Esophagus (tissue), 2 donors: ENCODE measurements at regions not wholly inside any gene's neighbourhood (a gene's known extent, or its start where the extent isn't known, plus 50 kb on each side); places are given as distances from the start of the nearest gene placed in this dataset.

Experiments used
- H3K27ac ChIP-seq, 2 donors: one replicate each; pipeline ENCODE4 v1.5.1; 2013; ENCODE audit warnings: low read depth in 2 of 2, mild to moderate bottlenecking in 2 of 2, inconsistent platforms in 1 of 2, low read length in 1 of 2, moderate library complexity in 1 of 2
- H3K27me3 ChIP-seq, 2 donors: one replicate each; pipeline ENCODE4 v1.6.1; 2013; ENCODE audit warnings: low read length in 2 of 2, control low read depth in 1 of 2, mild to moderate bottlenecking in 1 of 2; ENCODE audit not compliant: insufficient read depth in 2 of 2, control insufficient read depth in 1 of 2
- H3K36me3 ChIP-seq, 2 donors: one replicate each; pipeline ENCODE4 v1.6.1; 2013; ENCODE audit warnings: low read length in 1 of 2; ENCODE audit not compliant: control insufficient read depth in 2 of 2, insufficient read depth in 2 of 2
- H3K4me1 ChIP-seq, 2 donors: one replicate each; pipeline ENCODE4 v1.6.1; 2013; ENCODE audit warnings: low read length in 1 of 2; ENCODE audit not compliant: control insufficient read depth in 2 of 2, insufficient read depth in 2 of 2
- H3K4me3 ChIP-seq, 2 donors: one replicate each; pipeline ENCODE4 v1.5.1; 2013; ENCODE audit warnings: low read length in 2 of 2, mild to moderate bottlenecking in 2 of 2, low read depth in 1 of 2, moderate library complexity in 1 of 2
- H3K9me3 ChIP-seq, 2 donors: one replicate each; pipeline ENCODE4 v1.6.1; 2013; ENCODE audit warnings: mild to moderate bottlenecking in 2 of 2, low read depth in 1 of 2, low read length in 1 of 2, moderate library complexity in 1 of 2; ENCODE audit not compliant: control insufficient read depth in 2 of 2, insufficient read depth in 1 of 2
- WGBS, 2 donors: extraction: QIAGEN DNeasy Blood & Tissue Kit; methylation state at CpG; one replicate each; pipeline ENCODE4 v1.1.7; 2013; 5-methylcytosine and 5-hydroxymethylcytosine counted together
- donor health status: healthy with polysubstance abuse.
- donor health status: Bipolar disorder and iron deficiency.

GRCh38 chr11:71184421-71185210, 67.8 kb downstream of the SHANK2 start:
- Histone ChIP-seq H3K36me3 (no peaks in the 10 kb centered on the region), H3K9me3 (peaks cover 0 to 2% of the 10 kb centered on the region in 2 donors), H3K4me1 (no peaks in the 10 kb centered on the region), H3K27ac (no peak overlapping the region), H3K4me3 (no peak overlapping the region), H3K27me3 (peaks cover 0 to 3% of the 10 kb centered on the region in 2 donors)
- WGBS, 2 donors, result 92% methylated on average over 12 of the region's 12 CpGs

DNA sequence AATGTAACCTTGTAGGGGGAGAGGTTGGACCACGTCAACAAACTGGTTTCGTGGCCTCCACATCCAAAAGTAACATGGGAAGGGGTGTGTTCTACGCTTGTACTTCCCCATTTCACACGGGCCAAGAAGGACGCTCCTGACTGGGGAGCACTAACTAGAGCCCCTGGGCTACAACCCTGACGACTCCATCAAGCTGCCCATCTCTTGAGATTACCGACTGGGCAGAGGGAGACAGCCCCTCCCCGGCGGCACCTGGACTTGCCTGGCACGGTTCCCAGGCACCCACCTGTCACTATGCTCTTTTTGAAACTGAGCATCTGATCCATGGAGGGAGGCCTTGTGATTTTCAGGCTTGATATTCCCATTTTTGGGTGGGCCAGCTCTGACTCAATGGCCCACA, 68.5 kb downstream of the SHANK2 start:
- 79 to 84% methylated on average over 10 of the region's 10 CpGs for WGBS, 2 donors
- Histone ChIP-seq H3K36me3 (no peaks in the 10 kb centered on the region), H3K4me3 (no peak overlapping the region), H3K4me1 (no peaks in the 10 kb centered on the region), H3K9me3 (peaks cover 0 to 2% of the 10 kb centered on the region in 2 donors), H3K27me3 (peaks cover 0 to 3% of the 10 kb centered on the region in 2 donors), H3K27ac (no peak overlapping the region)

DNA sequence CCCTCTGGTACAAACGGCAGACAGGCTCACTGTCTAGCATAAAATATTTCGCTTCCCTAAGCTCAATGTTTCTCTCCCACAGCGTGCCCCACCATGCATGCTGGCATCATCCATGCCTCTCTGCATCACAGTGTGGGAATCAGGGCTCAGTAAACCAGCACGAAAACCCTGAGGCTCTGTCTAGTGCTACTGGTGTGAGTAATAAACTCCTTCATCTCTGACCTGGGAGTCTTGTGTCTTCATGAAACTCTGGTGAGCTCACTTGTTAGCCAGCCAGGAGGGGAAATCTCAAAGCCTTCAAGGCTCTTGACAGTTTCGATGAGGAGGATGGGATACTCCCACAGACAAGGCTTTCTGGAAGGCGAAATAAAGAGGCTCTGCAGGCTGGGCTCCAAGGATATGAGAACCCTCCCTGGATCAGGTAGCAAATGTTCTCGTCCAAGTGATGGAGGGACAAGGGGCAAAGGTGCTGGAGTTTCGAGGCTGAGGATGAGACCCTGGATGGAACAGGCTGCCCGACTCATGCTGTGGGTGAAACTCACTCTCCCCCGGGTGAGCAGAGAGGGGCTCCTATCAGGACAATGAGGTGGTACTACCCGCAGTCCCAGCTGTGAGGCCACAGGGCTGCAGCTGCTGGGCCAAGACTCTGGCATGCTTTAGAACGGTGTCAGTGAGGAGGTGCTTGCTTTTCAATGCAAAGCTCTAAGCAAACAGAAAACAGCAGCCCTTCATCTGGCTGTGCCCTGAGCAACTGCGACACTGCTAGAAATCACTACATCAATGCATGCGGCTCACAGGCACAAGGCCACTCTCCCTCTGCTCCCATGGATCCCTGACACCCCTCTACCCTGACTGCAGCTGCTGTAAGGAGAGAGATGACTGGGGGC, 69.3 kb downstream of the SHANK2 start:
- peaks cover 0 to 2% of the 10 kb centered on the region in 2 donors for H3K9me3 ChIP-seq
- H3K4me1 ChIP-seq, result no peaks in the 10 kb centered on the region
- no peak overlapping the region for H3K4me3 ChIP-seq
- no peaks in the 10 kb centered on the region for H3K36me3 ChIP-seq
- 85 to 87% methylated on average over 14 of the region's 14 CpGs for WGBS, 2 donors
- H3K27me3 ChIP-seq, result peaks cover 0 to 3% of the 10 kb centered on the region in 2 donors
- H3K27ac ChIP-seq, result no peak overlapping the region

DNA sequence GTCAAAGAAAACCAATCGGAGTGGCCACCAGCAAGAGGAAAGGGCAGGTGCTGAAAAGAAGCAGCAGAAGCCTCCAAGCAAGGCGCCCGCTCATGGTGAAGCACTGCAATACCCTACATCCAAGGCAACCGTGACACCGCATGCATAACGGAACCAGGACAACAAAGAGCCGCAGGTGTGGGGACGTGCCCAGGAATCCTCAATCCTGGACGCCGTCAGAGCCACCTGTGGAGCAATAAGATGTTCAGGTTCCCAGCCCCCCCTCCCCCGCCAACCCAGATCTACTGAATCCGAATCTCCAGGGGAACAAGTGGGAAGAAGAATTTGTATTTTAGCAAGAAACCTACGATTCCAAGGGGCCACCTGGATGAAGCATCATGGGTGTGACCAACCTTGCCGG, 70.8 kb downstream of the SHANK2 start:
- Histone ChIP-seq H3K4me1 (no peaks in the 10 kb centered on the region), H3K4me3 (no peak overlapping the region), H3K27me3 (peaks cover 0 to 3% of the 10 kb centered on the region in 2 donors), H3K27ac (no peak overlapping the region), H3K36me3 (no peaks in the 10 kb centered on the region), H3K9me3 (peaks cover 0 to 2% of the 10 kb centered on the region in 2 donors)
- 91 to 92% methylated on average over 14 of the region's 14 CpGs for WGBS, 2 donors

- H3K4me1 ChIP-seq, result no peaks in the 10 kb centered on the region
- H3K27me3 ChIP-seq, result peaks cover 0 to 3% of the 10 kb centered on the region in 2 donors
- no peaks in the 10 kb centered on the region for H3K36me3 ChIP-seq
- no peak overlapping the region for H3K4me3 ChIP-seq
- peaks cover 0 to 4% of the 10 kb centered on the region in 2 donors for H3K9me3 ChIP-seq
- 73 to 77% methylated on average over 15 of the region's 15 CpGs for WGBS, 2 donors
- no peak overlapping the region for H3K27ac ChIP-seq
These were observed 71.5 kb downstream of the SHANK2 start for GRCh38 chr11:71180694-71181470.

DNA sequence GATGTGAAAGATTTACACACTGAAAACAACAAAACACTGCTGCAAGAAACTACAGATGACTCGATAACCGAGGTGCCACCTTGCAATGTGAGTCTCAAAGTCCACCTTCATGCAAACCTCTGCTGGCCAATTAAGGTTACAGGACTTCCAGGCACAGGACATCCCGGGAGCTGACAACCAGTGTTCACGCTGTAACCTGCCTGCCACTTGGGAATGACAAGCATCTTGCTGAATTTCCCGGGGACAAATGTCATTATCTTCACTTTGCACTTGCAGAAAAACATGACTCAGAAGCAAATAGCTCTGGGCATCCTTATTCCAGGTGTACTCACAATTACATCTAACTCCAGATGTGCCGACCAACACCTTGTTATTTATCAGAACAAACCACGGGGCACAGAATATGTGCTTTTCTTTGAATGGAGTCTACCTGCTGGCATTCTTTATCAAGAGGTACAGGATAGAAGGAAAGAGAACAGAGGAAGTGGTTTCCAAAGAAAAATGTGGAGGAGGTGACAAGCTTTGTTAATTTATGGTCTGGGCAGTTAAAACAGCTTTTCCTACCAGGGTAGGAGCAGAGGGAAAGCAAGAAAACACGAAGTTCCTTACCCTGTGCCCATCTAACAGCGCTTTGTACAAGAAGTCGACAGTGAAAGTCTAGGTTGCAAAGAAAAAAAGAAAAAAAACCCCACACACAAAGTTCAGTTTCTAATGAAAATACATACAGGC, 72.3 kb downstream of the SHANK2 start:
- 45 to 49% methylated on average over 10 of the region's 10 CpGs for WGBS, 2 donors
- Histone ChIP-seq H3K27ac (no peak overlapping the region), H3K4me1 (no peaks in the 10 kb centered on the region), H3K36me3 (no peaks in the 10 kb centered on the region), H3K27me3 (peaks cover 0 to 3% of the 10 kb centered on the region in 2 donors), H3K4me3 (no peak overlapping the region), H3K9me3 (peaks cover 0 to 7% of the 10 kb centered on the region in 2 donors)

GRCh38 chr11:71178076-71178475, 74.3 kb downstream of the SHANK2 start:
- H3K4me1 ChIP-seq, result no peaks in the 10 kb centered on the region
- H3K9me3 ChIP-seq, result peaks cover 0 to 4% of the 10 kb centered on the region in 2 donors
- no peaks in the 10 kb centered on the region for H3K36me3 ChIP-seq
- H3K27ac ChIP-seq, result no peak overlapping the region
- WGBS, 2 donors, result 52 to 73% methylated on average over 3 of the region's 3 CpGs
- H3K27me3 ChIP-seq, result peaks cover 0 to 3% of the 10 kb centered on the region in 2 donors
- H3K4me3 ChIP-seq, result no peak overlapping the region

DNA sequence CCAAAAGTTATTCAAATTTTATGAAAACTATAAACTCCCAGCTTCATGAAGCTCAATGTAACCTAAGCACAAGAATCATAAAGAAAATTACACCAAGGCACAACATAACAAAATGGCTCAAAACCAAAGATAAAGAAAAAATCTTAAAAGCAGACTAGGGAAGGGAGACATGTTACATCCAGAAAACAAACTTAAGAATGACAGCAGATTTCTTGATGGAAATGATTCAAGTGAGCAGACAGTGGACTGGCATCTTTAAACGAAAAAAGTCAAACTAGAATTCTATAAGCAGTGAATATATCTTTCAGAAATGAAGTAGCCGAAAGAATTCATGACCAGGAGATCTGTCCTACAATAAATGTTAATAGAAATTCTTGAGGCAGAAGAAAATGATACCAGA, 75.6 kb downstream of the SHANK2 start:
- no peak overlapping the region for H3K4me3 ChIP-seq
- no peak overlapping the region for H3K27ac ChIP-seq
- WGBS, 2 donors, result 84 to 89% methylated on average over 2 of the region's 2 CpGs
- H3K27me3 ChIP-seq, result peaks cover 0 to 3% of the 10 kb centered on the region in 2 donors
- no peaks in the 10 kb centered on the region for H3K36me3 ChIP-seq
- no peaks in the 10 kb centered on the region for H3K4me1 ChIP-seq
- peaks cover 0 to 4% of the 10 kb centered on the region in 2 donors for H3K9me3 ChIP-seq

- no peaks in the 10 kb centered on the region for H3K27me3 ChIP-seq
- no peak overlapping the region for H3K27ac ChIP-seq
- WGBS, 2 donors, result 92 to 97% methylated on average over 4 of the region's 4 CpGs
- H3K4me3 ChIP-seq, result no peak overlapping the region
- no peaks in the 10 kb centered on the region for H3K4me1 ChIP-seq
- peaks cover 0 to 4% of the 10 kb centered on the region in 2 donors for H3K9me3 ChIP-seq
- H3K36me3 ChIP-seq, result no peaks in the 10 kb centered on the region
These were observed 78.7 kb downstream of the SHANK2 start for GRCh38 chr11:71173709-71174108.
